Neutrophil (primary cell): ENCODE measurements at regions not wholly inside any gene's neighbourhood (a gene's known extent, or its start where the extent isn't known, plus 50 kb on each side); places are given as distances from the start of the nearest gene placed in this dataset.

Experiments used
- H3K27ac ChIP-seq: fragments of 200-600 bp; sonication (generic); 2 replicates; pipeline ENCODE4 v1.5.1; 2016; ENCODE audit warnings: mild to moderate bottlenecking, moderate library complexity
- H3K27me3 ChIP-seq: fragments of 200-600 bp; sonication (generic); 2 replicates; pipeline ENCODE4 v1.6.0; 2016; ENCODE audit warnings: mild to moderate bottlenecking
- H3K36me3 ChIP-seq: fragments of 200-600 bp; sonication (generic); 2 replicates; pipeline ENCODE4 v1.5.1; 2017
- H3K4me1 ChIP-seq, 2 experiments: fragments of 200-600 bp in 1 of 2; sonication (generic) in 1 of 2; 1 replicate in 1 of 2; 2 replicates in 1 of 2; pipeline versions ENCODE4 v1.5.1 to v1.6.1; 2013 to 2016; ENCODE audit warnings: low read depth in 1 of 2, low read length in 1 of 2, mild to moderate bottlenecking in 1 of 2, moderate library complexity in 1 of 2; ENCODE audit not compliant: control insufficient read depth in 1 of 2, insufficient read depth in 1 of 2
- H3K4me3 ChIP-seq, 2 experiments: fragments of 200-600 bp in 1 of 2; sonication (generic) in 1 of 2; 1 replicate in 1 of 2; 2 replicates in 1 of 2; pipeline ENCODE4 v1.5.1; 2013 to 2016; ENCODE audit warnings: low read depth in 1 of 2, low read length in 1 of 2, mild to moderate bottlenecking in 1 of 2, moderate library complexity in 1 of 2
- H3K9me3 ChIP-seq: fragments of 200-600 bp; sonication (generic); 2 replicates; pipeline ENCODE4 v1.5.1; 2016
- CTCF ChIP-seq: fragments of 200-600 bp; sonication (generic); IDR thresholded peaks from 2 replicates; pipeline ENCODE4 v1.5.1; 2016; ENCODE audit warnings: antibody characterized with exemption

GRCh38 chr2:33723329-33723728 lies 124.2 kb upstream of the FAM98A start:
- H3K4me1 ChIP-seq, result no peaks in the 10 kb centered on the region
- no peak overlapping the region for H3K4me3 ChIP-seq
- H3K36me3 ChIP-seq, result no peaks in the 10 kb centered on the region
- H3K27me3 ChIP-seq, result no peaks in the 10 kb centered on the region
- H3K27ac ChIP-seq, result no peak overlapping the region
- TF ChIP-seq CTCF, result no peak
- no peaks in the 10 kb centered on the region for H3K9me3 ChIP-seq

- no peak overlapping the region for H3K27ac ChIP-seq
- H3K9me3 ChIP-seq, result no peaks in the 10 kb centered on the region
- TF ChIP-seq CTCF, result no peak
- H3K27me3 ChIP-seq, result no peaks in the 10 kb centered on the region
- no peaks in the 10 kb centered on the region for H3K36me3 ChIP-seq
- no peak overlapping the region for H3K4me3 ChIP-seq
- no peaks in the 10 kb centered on the region for H3K4me1 ChIP-seq
These were observed 120.0 kb upstream of the FAM98A start for GRCh38 chr2:33719067-33719466.

- no peaks in the 10 kb centered on the region for H3K27me3 ChIP-seq
- no peak overlapping the region for H3K4me3 ChIP-seq
- no peak overlapping the region for H3K27ac ChIP-seq
- TF ChIP-seq CTCF, result no peak
- no peaks in the 10 kb centered on the region for H3K4me1 ChIP-seq
- H3K36me3 ChIP-seq, result no peaks in the 10 kb centered on the region
- no peaks in the 10 kb centered on the region for H3K9me3 ChIP-seq
These were observed 113.6 kb upstream of the FAM98A start for GRCh38 chr2:33712674-33713073.

- Histone ChIP-seq H3K27ac (no peak overlapping the region), H3K9me3 (no peaks in the 10 kb centered on the region), H3K4me1 (no peaks in the 10 kb centered on the region), H3K27me3 (no peaks in the 10 kb centered on the region), H3K4me3 (no peak overlapping the region), H3K36me3 (no peaks in the 10 kb centered on the region)
- TF ChIP-seq CTCF, result no peak
These were observed 110.9 kb upstream of the FAM98A start for GRCh38 chr2:33709951-33710350.

GRCh38 chr2:33707312-33707711 lies 108.2 kb upstream of the FAM98A start:
- H3K4me3 ChIP-seq, result no peak overlapping the region
- H3K27me3 ChIP-seq, result no peaks in the 10 kb centered on the region
- no peaks in the 10 kb centered on the region for H3K36me3 ChIP-seq

More at GRCh38 chr2:33707312-33707711, 108.2 kb upstream of the FAM98A start:
- Histone ChIP-seq H3K4me1 (no peaks in the 10 kb centered on the region), H3K9me3 (no peaks in the 10 kb centered on the region), H3K27ac (no peak overlapping the region)
- TF ChIP-seq CTCF, result no peak
